HL-60 (cell line): ENCODE measurements at regions not wholly inside any gene's neighbourhood (a gene's known extent, or its start where the extent isn't known, plus 50 kb on each side); places are given as distances from the start of the nearest gene placed in this dataset.

Source experiments
- DNase-seq, 2 experiments: peaks; one replicate each; pipeline ENCODE4 v3.0.0-alpha.2; 2010 to 2020; ENCODE audit warnings: low read depth in 1 of 2, low spot score in 1 of 2
- H3K27ac ChIP-seq: fragments of 250-450 bp; sonication (Bioruptor Pico); replicated peaks from 2 replicates; pipeline ENCODE4 v1.5.1; 2020; ENCODE audit warnings: mild to moderate bottlenecking, moderate library complexity
- H3K27me3 ChIP-seq: fragments of 250-450 bp; sonication (Bioruptor Pico); 2 replicates; pipeline ENCODE4 v1.5.1; 2021; ENCODE audit warnings: mild to moderate bottlenecking, moderate library complexity; ENCODE audit not compliant: insufficient read depth, poor library complexity, severe bottlenecking
- H3K4me3 ChIP-seq: replicated peaks from 2 replicates; pipeline ENCODE4 v1.5.1; 2011; ENCODE audit warnings: mild to moderate bottlenecking, control low read depth, low read length; ENCODE audit not compliant: insufficient read depth
- CTCF ChIP-seq: IDR thresholded peaks from one replicate; pipeline ENCODE4 v1.5.1; 2011; ENCODE audit warnings: low read length, control low read depth, inconsistent platforms; ENCODE audit not compliant: insufficient read depth
- GABPA ChIP-seq: IDR thresholded peaks from 2 replicates; pipeline ENCODE4 v1.6.1; 2012; ENCODE audit warnings: low read depth
- POLR2AphosphoS5 ChIP-seq: IDR thresholded peaks from 2 replicates; pipeline ENCODE4 v1.6.1; 2012; ENCODE audit warnings: low read depth
- SPI1 ChIP-seq: IDR thresholded peaks from 2 replicates; pipeline ENCODE4 v1.6.1; 2012; ENCODE audit warnings: low read depth, mild to moderate bottlenecking, borderline replicate concordance
- TF ChIP-seq, protein P1 (sequence below): IDR thresholded peaks from 2 replicates; pipeline ENCODE4 v1.6.1; 2012; ENCODE audit warnings: low read depth; ENCODE audit not compliant: insufficient replicate concordance

GRCh38 chr15:31887246-31887645 lies 143.1 kb upstream of the CHRNA7 start:
- no peak for DNase-seq
- TF ChIP-seq SPI1: no peak
- no peak for TF ChIP-seq CTCF
- TF ChIP-seq, protein P1, sequence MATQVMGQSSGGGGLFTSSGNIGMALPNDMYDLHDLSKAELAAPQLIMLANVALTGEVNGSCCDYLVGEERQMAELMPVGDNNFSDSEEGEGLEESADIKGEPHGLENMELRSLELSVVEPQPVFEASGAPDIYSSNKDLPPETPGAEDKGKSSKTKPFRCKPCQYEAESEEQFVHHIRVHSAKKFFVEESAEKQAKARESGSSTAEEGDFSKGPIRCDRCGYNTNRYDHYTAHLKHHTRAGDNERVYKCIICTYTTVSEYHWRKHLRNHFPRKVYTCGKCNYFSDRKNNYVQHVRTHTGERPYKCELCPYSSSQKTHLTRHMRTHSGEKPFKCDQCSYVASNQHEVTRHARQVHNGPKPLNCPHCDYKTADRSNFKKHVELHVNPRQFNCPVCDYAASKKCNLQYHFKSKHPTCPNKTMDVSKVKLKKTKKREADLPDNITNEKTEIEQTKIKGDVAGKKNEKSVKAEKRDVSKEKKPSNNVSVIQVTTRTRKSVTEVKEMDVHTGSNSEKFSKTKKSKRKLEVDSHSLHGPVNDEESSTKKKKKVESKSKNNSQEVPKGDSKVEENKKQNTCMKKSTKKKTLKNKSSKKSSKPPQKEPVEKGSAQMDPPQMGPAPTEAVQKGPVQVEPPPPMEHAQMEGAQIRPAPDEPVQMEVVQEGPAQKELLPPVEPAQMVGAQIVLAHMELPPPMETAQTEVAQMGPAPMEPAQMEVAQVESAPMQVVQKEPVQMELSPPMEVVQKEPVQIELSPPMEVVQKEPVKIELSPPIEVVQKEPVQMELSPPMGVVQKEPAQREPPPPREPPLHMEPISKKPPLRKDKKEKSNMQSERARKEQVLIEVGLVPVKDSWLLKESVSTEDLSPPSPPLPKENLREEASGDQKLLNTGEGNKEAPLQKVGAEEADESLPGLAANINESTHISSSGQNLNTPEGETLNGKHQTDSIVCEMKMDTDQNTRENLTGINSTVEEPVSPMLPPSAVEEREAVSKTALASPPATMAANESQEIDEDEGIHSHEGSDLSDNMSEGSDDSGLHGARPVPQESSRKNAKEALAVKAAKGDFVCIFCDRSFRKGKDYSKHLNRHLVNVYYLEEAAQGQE: no peak
- no peak for TF ChIP-seq POLR2AphosphoS5
- no peak for TF ChIP-seq GABPA
- Histone ChIP-seq H3K27ac (no peak overlapping the region), H3K4me3 (no peak overlapping the region), H3K27me3 (peaks cover 8% of the 10 kb centered on the region)

- DNase-seq: no peak
- Histone ChIP-seq H3K27me3 (peaks cover 8% of the 10 kb centered on the region), H3K4me3 (no peak overlapping the region), H3K27ac (no peak overlapping the region)
- TF ChIP-seq GABPA (no peak), CTCF (no peak), SPI1 (no peak), POLR2AphosphoS5 (no peak)
- TF ChIP-seq, protein P1: no peak
These were observed 137.8 kb upstream of the CHRNA7 start for GRCh38 chr15:31892513-31892912.

- TF ChIP-seq SPI1: no peak
- TF ChIP-seq POLR2AphosphoS5: no peak
- TF ChIP-seq GABPA: no peak
- no peak for TF ChIP-seq CTCF
- TF ChIP-seq, protein P1: no peak
- no peak overlapping the region for H3K4me3 ChIP-seq
- no peak overlapping the region for H3K27ac ChIP-seq
- H3K27me3 ChIP-seq: peaks cover 8% of the 10 kb centered on the region
- no peak for DNase-seq
These were observed 136.5 kb upstream of the CHRNA7 start for GRCh38 chr15:31893780-31894179.
